SK-N-SH (cell line): ENCODE measurements at regions not wholly inside any gene's neighbourhood (a gene's known extent, or its start where the extent isn't known, plus 50 kb on each side); places are given as distances from the start of the nearest gene placed in this dataset.
A peak's percentile ranks its signal among the peaks of the same experiment; 100 is the strongest.

Source experiments
- CTCF ChIA-PET: fragments of 300-600, 350-600 bp; formaldehyde crosslinking; extraction: SDS; loops from one replicate; lab custom pipeline; 2021; lab: Yijun Ruan, JAX
- POLR2A ChIA-PET: fragments of 350-600 bp; sonication (Branson Sonifier 250); formaldehyde crosslinking; extraction: SDS; loops from one replicate; lab custom pipeline; 2020; ENCODE audit warnings: antibody characterized with exemption, inconsistent platforms; lab: Yijun Ruan, JAX
- DNase-seq: peaks from one replicate; pipeline ENCODE4 v3.0.0; 2012
- H2AFZ ChIP-seq: fragments of 200-600 bp; sonication (generic); 2 replicates; pipeline ENCODE4 v1.8.1; 2016; ENCODE audit warnings: antibody characterized with exemption, mild to moderate bottlenecking, low read depth
- H3F3A ChIP-seq: fragments of 200-600 bp; sonication (generic); replicated peaks from 2 replicates; pipeline ENCODE3; 2016; ENCODE audit warnings: antibody characterized with exemption, mild to moderate bottlenecking; ENCODE audit not compliant: insufficient read depth
- H3K27ac ChIP-seq, 2 experiments: fragments of 200-500 bp in 1 of 2; fragments of 200-600 bp in 1 of 2; sonication (Bioruptor generic) in 1 of 2; sonication (generic), shearing (Covaris generic) in 1 of 2; 2 replicates each; pipeline versions ENCODE4 v1.5.1 to v1.6.1; 2014 to 2016; ENCODE audit warnings: low read depth in 2 of 2, inconsistent platforms in 1 of 2, low read length in 1 of 2, mild to moderate bottlenecking in 1 of 2, mixed read lengths in 1 of 2
- H3K27me3 ChIP-seq: fragments of 200-600 bp; sonication (generic), shearing (Covaris generic); 2 replicates; pipeline ENCODE4 v1.6.1; 2016; ENCODE audit warnings: mixed run types; ENCODE audit not compliant: insufficient read depth
- H3K36me3 ChIP-seq, 2 experiments: fragments of 200-500 bp in 1 of 2; fragments of 200-600 bp in 1 of 2; sonication (Bioruptor generic) in 1 of 2; sonication (generic) in 1 of 2; replicated peaks in 1 of 2; 2 replicates each; pipeline versions ENCODE3 to v1.5.1; 2014 to 2016; ENCODE audit warnings: low read length in 1 of 2, mild to moderate bottlenecking in 1 of 2; ENCODE audit not compliant: insufficient read depth in 2 of 2, control insufficient read depth in 1 of 2
- H3K4me1 ChIP-seq, 2 experiments: fragments of 200-500 bp in 1 of 2; fragments of 200-600 bp in 1 of 2; sonication (Bioruptor generic) in 1 of 2; sonication (generic), shearing (Covaris generic) in 1 of 2; 2 replicates each; pipeline versions ENCODE4 v1.5.1 to v1.6.1; 2014 to 2016; ENCODE audit warnings: low read depth in 1 of 2, low read length in 1 of 2, mixed run types in 1 of 2; ENCODE audit not compliant: insufficient read depth in 2 of 2, control insufficient read depth in 1 of 2
- H3K4me2 ChIP-seq: fragments of 200-600 bp; sonication (generic), shearing (Covaris generic); 2 replicates; pipeline ENCODE4 v1.6.1; 2017; ENCODE audit warnings: mixed run types
- H3K4me3 ChIP-seq, 2 experiments: fragments of 200-500 bp in 1 of 2; fragments of 200-600 bp in 1 of 2; sonication (Bioruptor generic) in 1 of 2; sonication (generic), shearing (Covaris generic) in 1 of 2; 2 replicates each; pipeline versions ENCODE4 v1.5.1 to v1.8.1; 2014 to 2016; ENCODE audit warnings: low read depth in 2 of 2, inconsistent platforms in 1 of 2, low read length in 1 of 2, mild to moderate bottlenecking in 1 of 2, mixed read lengths in 1 of 2, moderate library complexity in 1 of 2
- H3K79me2 ChIP-seq: fragments of 200-600 bp; sonication (generic); 2 replicates; pipeline ENCODE4 v1.8.1; 2017; ENCODE audit warnings: mild to moderate bottlenecking; ENCODE audit not compliant: insufficient read depth
- H3K9ac ChIP-seq: fragments of 200-600 bp; sonication (generic); 2 replicates; pipeline ENCODE4 v1.6.1; 2017; ENCODE audit warnings: mixed run types
- H3K9me2 ChIP-seq: fragments of 200-600 bp; sonication (generic); 2 replicates; pipeline ENCODE4 v1.6.1; 2017; ENCODE audit warnings: mixed run types
- H3K9me3 ChIP-seq: fragments of 200-600 bp; sonication (generic); 2 replicates; pipeline ENCODE4 v1.6.1; 2017; ENCODE audit warnings: mixed run types, mild to moderate bottlenecking, moderate library complexity
- H4K20me1 ChIP-seq: fragments of 200-600 bp; sonication (generic); 2 replicates; pipeline ENCODE4 v1.6.1; 2017; ENCODE audit warnings: mild to moderate bottlenecking, mixed run types; ENCODE audit not compliant: insufficient read depth
- EP300 ChIP-seq, 2 experiments: IDR thresholded peaks; 2 replicates each; pipeline versions ENCODE4 v1.4.0 to v1.6.1; 2012; ENCODE audit warnings: borderline replicate concordance in 1 of 2, low read depth in 1 of 2, low read length in 1 of 2
- EZH2phosphoT487 ChIP-seq: fragments of 200-600 bp; sonication (generic); IDR thresholded peaks from 2 replicates; pipeline ENCODE4 v1.6.1; 2017; ENCODE audit warnings: low read depth, mixed run types, mild to moderate bottlenecking, antibody characterized with exemption, moderate library complexity, borderline replicate concordance
- FOXM1 ChIP-seq: IDR thresholded peaks from 2 replicates; pipeline ENCODE4 v1.4.0; 2012; ENCODE audit warnings: low read depth, mild to moderate bottlenecking
- IRF3 ChIP-seq: fragments of 150-350 bp; IDR thresholded peaks from 2 replicates; pipeline ENCODE4 v1.6.1; 2016; ENCODE audit warnings: mild to moderate bottlenecking, low read depth, low read length
- JUND ChIP-seq: IDR thresholded peaks from 2 replicates; pipeline ENCODE4 v1.4.0; 2012
- MEF2A ChIP-seq: IDR thresholded peaks from 2 replicates; pipeline ENCODE4 v1.4.0; 2012; ENCODE audit warnings: low read depth, borderline replicate concordance
- PBX3 ChIP-seq: IDR thresholded peaks from 2 replicates; pipeline ENCODE4; 2012
- POLR2AphosphoS5 ChIP-seq: IDR thresholded peaks from 2 replicates; pipeline ENCODE4 v1.6.1; 2012; ENCODE audit warnings: low read depth, low read length
- RFX5 ChIP-seq: IDR thresholded peaks from 2 replicates; pipeline ENCODE4 v1.6.1; 2012; ENCODE audit warnings: mild to moderate bottlenecking, improper control_type of control experiment, low read length
- RXRA ChIP-seq: IDR thresholded peaks from 2 replicates; pipeline ENCODE4 v1.4.0; 2012; ENCODE audit warnings: low read depth, mild to moderate bottlenecking, borderline replicate concordance
- SIN3A ChIP-seq: IDR thresholded peaks from 2 replicates; pipeline ENCODE4 v1.6.1; 2012; ENCODE audit warnings: low read depth, mild to moderate bottlenecking, low read length, moderate library complexity, borderline replicate concordance
- TAF1 ChIP-seq: IDR thresholded peaks from 2 replicates; pipeline ENCODE4 v1.6.1; 2012; ENCODE audit warnings: low read depth, mild to moderate bottlenecking, low read length, moderate library complexity, borderline replicate concordance
- TCF12 ChIP-seq: IDR thresholded peaks from 2 replicates; pipeline ENCODE4 v1.4.0; 2012
- USF1 ChIP-seq: IDR thresholded peaks from 2 replicates; pipeline ENCODE4 v1.4.0; 2012; ENCODE audit warnings: low read depth, borderline replicate concordance
- YY1 ChIP-seq: IDR thresholded peaks from 2 replicates; pipeline ENCODE4 v1.4.0; 2012; ENCODE audit warnings: low read depth, mild to moderate bottlenecking
- WGBS: methylation state at CpG from one replicate; pipeline ENCODE4 v1.1.6; 2017; ENCODE audit warnings: low lambda C conversion rate; 5-methylcytosine and 5-hydroxymethylcytosine counted together

GRCh38 chr15:92810418-92811138 lies 89.5 kb upstream of the CHD2 start:
- Histone ChIP-seq H3K79me2 (no peaks in the 10 kb centered on the region), H4K20me1 (no peaks in the 10 kb centered on the region), H2AFZ (peak overlapping the region; percentile 96), H3K36me3 (no peaks in the 10 kb centered on the region), H3K4me3 (peak overlapping the region in 1 of 2 experiments; percentile 31; a peak in 3 of 4 replicates), H3K4me2 (no peak overlapping the region), H3K9ac (peak overlapping the region; percentile 44; the same call in 1 of the 2 replicates), H3K9me2 (no peaks in the 10 kb centered on the region), H3K9me3 (no peaks in the 10 kb centered on the region), H3F3A (peaks cover 14% of the 10 kb centered on the region), H3K4me1 (no peaks in the 10 kb centered on the region; a peak in 1 of 4 replicates), H3K27ac (peak overlapping the region; percentile 81 to 88; a peak in 3 of 4 replicates), H3K27me3 (no peaks in the 10 kb centered on the region)
- no peak for DNase-seq
- POLR2A ChIA-PET = interaction anchor here (0.6 to 2.9 kb wide), 7 partner anchors 9 to 104 kb away, joined by 3 to 63 read pairs (median 5); no protein-coding TSS in a partner anchor
- CTCF ChIA-PET = interaction anchor here (1.2 to 5.3 kb wide), 10 partner anchors 10 to 127 kb away, joined by 3 to 41 read pairs (median 13); no protein-coding TSS in a partner anchor
- TF ChIP-seq EP300 (IDR thresholded peaks at IDR 0.05; ENCODE audit: borderline replicate concordance in 1 of 2, low read depth in 1 of 2, low read length in 1 of 2) = no peak
- TF ChIP-seq IRF3 = no peak
- TF ChIP-seq POLR2AphosphoS5 = peak; percentile 63
- TF ChIP-seq EZH2phosphoT487 = no peak
- TF ChIP-seq RFX5 = peak; percentile 42; the same call in 1 of the 2 replicates
- TF ChIP-seq TAF1 = peak; percentile 51; the same call in 1 of the 2 replicates
- 60% methylated on average over 10 of the region's 10 CpGs for WGBS

- POLR2A ChIA-PET = interaction anchor here (0.6 to 1.2 kb wide), 2 partner anchors 71 to 91 kb away, joined by 4 to 5 read pairs; no protein-coding TSS in a partner anchor
- Histone ChIP-seq H3K9ac (peak overlapping the region; percentile 44; the same call in 1 of the 2 replicates), H4K20me1 (no peaks in the 10 kb centered on the region), H3K27me3 (no peaks in the 10 kb centered on the region), H3K9me3 (no peaks in the 10 kb centered on the region), H3K36me3 (no peaks in the 10 kb centered on the region), H3K4me2 (no peak overlapping the region), H3K79me2 (no peaks in the 10 kb centered on the region), H3K4me3 (peak overlapping the region in 1 of 2 experiments; percentile 31; a peak in 2 of 4 replicates), H3K27ac (peak overlapping the region; percentile 19 to 88; a peak in 2 of 4 replicates), H2AFZ (peak overlapping the region; percentile 96), H3F3A (peaks cover 11% of the 10 kb centered on the region), H3K9me2 (no peaks in the 10 kb centered on the region)
- DNase-seq = no peak
- WGBS = 62% methylated on average over 6 of the region's 6 CpGs
- CTCF ChIA-PET = interaction anchor here (1.2 to 4.2 kb wide), 4 partner anchors 9 to 145 kb away, joined by 3 to 41 read pairs (median 4); no protein-coding TSS in a partner anchor
- TF ChIP-seq RXRA (no peak), TCF12 (no peak), YY1 (no peak), MEF2A (no peak), FOXM1 (no peak), POLR2AphosphoS5 (no peak), SIN3A (no peak), PBX3 (no peak), EZH2phosphoT487 (no peak), JUND (no peak), USF1 (no peak)
- TF ChIP-seq, all 33 proteins: peak for 0
- H3K4me1 ChIP-seq = no peaks in the 10 kb centered on the region; a peak in 1 of 4 replicates
Measured at GRCh38 chr15:92811148-92811913, 88.8 kb upstream of the CHD2 start.
